ENCODE measurements at regions not wholly inside any gene's neighbourhood (a gene's known extent, or its start where the extent isn't known, plus 50 kb on each side); places are given as distances from the start of the nearest gene placed in this dataset.

DNA sequence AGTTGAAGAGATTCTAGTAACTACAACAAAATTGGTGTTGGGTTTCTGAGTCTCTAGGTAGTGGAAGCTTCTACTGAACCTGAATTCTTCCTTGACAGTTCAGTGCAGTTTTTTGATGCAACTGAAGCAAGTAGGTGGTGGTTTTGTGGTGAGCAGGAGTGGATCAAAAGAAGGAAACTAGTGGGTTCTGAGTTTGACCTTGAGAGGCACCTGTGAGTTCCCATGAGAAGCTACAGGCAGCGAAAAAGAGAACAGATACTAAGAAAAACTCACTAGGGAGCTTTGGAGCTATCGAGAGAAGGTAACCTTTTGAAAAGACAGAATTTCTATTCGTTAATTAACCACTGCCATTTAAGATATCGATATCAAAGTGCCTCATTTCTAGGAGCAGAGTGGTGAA is 145.2 kb downstream of the PDHA2 start:
- TF ChIP-seq SPI1 (IDR thresholded peaks at IDR 0.05; ENCODE audit: borderline replicate concordance, low read depth) (no peak), POLR2AphosphoS5 (IDR thresholded peaks at IDR 0.05; ENCODE audit: low read depth) (no peak)
- TF ChIP-seq, protein P1, sequence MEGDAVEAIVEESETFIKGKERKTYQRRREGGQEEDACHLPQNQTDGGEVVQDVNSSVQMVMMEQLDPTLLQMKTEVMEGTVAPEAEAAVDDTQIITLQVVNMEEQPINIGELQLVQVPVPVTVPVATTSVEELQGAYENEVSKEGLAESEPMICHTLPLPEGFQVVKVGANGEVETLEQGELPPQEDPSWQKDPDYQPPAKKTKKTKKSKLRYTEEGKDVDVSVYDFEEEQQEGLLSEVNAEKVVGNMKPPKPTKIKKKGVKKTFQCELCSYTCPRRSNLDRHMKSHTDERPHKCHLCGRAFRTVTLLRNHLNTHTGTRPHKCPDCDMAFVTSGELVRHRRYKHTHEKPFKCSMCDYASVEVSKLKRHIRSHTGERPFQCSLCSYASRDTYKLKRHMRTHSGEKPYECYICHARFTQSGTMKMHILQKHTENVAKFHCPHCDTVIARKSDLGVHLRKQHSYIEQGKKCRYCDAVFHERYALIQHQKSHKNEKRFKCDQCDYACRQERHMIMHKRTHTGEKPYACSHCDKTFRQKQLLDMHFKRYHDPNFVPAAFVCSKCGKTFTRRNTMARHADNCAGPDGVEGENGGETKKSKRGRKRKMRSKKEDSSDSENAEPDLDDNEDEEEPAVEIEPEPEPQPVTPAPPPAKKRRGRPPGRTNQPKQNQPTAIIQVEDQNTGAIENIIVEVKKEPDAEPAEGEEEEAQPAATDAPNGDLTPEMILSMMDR (IDR thresholded peaks at IDR 0.05; ENCODE audit: insufficient read depth, low read length): no peak
- TF ChIP-seq, protein P2, sequence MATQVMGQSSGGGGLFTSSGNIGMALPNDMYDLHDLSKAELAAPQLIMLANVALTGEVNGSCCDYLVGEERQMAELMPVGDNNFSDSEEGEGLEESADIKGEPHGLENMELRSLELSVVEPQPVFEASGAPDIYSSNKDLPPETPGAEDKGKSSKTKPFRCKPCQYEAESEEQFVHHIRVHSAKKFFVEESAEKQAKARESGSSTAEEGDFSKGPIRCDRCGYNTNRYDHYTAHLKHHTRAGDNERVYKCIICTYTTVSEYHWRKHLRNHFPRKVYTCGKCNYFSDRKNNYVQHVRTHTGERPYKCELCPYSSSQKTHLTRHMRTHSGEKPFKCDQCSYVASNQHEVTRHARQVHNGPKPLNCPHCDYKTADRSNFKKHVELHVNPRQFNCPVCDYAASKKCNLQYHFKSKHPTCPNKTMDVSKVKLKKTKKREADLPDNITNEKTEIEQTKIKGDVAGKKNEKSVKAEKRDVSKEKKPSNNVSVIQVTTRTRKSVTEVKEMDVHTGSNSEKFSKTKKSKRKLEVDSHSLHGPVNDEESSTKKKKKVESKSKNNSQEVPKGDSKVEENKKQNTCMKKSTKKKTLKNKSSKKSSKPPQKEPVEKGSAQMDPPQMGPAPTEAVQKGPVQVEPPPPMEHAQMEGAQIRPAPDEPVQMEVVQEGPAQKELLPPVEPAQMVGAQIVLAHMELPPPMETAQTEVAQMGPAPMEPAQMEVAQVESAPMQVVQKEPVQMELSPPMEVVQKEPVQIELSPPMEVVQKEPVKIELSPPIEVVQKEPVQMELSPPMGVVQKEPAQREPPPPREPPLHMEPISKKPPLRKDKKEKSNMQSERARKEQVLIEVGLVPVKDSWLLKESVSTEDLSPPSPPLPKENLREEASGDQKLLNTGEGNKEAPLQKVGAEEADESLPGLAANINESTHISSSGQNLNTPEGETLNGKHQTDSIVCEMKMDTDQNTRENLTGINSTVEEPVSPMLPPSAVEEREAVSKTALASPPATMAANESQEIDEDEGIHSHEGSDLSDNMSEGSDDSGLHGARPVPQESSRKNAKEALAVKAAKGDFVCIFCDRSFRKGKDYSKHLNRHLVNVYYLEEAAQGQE (IDR thresholded peaks at IDR 0.05; ENCODE audit: insufficient replicate concordance, low read depth): no peak

All from HL-60 (cell line).